ENCODE measurements at regions not wholly inside any gene's neighbourhood (a gene's known extent, or its start where the extent isn't known, plus 50 kb on each side); places are given as distances from the start of the nearest gene placed in this dataset.

- DNase-seq: no peak
These were observed 308.7 kb upstream of the FAM241A start for GRCh38 chr4:111836601-111837000.

GRCh38 chr4:111837761-111838160 lies 307.5 kb upstream of the FAM241A start:
- no peak for DNase-seq

GRCh38 chr4:111838406-111838930 lies 306.8 kb upstream of the FAM241A start:
- no peak for DNase-seq

- DNase-seq: no peak
These were observed 306.1 kb upstream of the FAM241A start for GRCh38 chr4:111839141-111839540.

- DNase-seq: no peak
These were observed 302.9 kb upstream of the FAM241A start for GRCh38 chr4:111842336-111842735.

- DNase-seq: no peak
These were observed 297.8 kb upstream of the FAM241A start for GRCh38 chr4:111847296-111848008.

GRCh38 chr4:111849746-111850284 lies 295.4 kb upstream of the FAM241A start:
- no peak for DNase-seq

GRCh38 chr4:111854494-111855087 lies 290.7 kb upstream of the FAM241A start:
- DNase-seq: no peak

- no peak for DNase-seq
These were observed 289.9 kb upstream of the FAM241A start for GRCh38 chr4:111855308-111855707.

GRCh38 chr4:111864066-111864465 lies 281.2 kb upstream of the FAM241A start:
- no peak for DNase-seq

- DNase-seq: no peak
These were observed 275.9 kb upstream of the FAM241A start for GRCh38 chr4:111869339-111869738.

GRCh38 chr4:111871802-111872201 lies 273.5 kb upstream of the FAM241A start:
- DNase-seq: no peak

GRCh38 chr4:111873801-111874200 lies 271.5 kb upstream of the FAM241A start:
- no peak for DNase-seq

GRCh38 chr4:111879539-111879938 lies 265.7 kb upstream of the FAM241A start:
- DNase-seq: no peak

- DNase-seq: no peak
These were observed 265.1 kb upstream of the FAM241A start for GRCh38 chr4:111880116-111880515.

- no peak for DNase-seq
These were observed 261.7 kb upstream of the FAM241A start for GRCh38 chr4:111883557-111883999.

GRCh38 chr4:111890412-111890811 lies 254.8 kb upstream of the FAM241A start:
- DNase-seq: no peak

GRCh38 chr4:111905511-111905910 lies 239.7 kb upstream of the FAM241A start:
- no peak for DNase-seq

- no peak for DNase-seq
These were observed 225.6 kb upstream of the FAM241A start for GRCh38 chr4:111919639-111920038.

GRCh38 chr4:111921714-111922113 lies 223.5 kb upstream of the FAM241A start:
- DNase-seq: no peak

GRCh38 chr4:111923786-111924185 lies 221.5 kb upstream of the FAM241A start:
- no peak for DNase-seq

GRCh38 chr4:111924696-111925095 lies 220.6 kb upstream of the FAM241A start:
- DNase-seq: no peak

- no peak for DNase-seq
These were observed 214.6 kb upstream of the FAM241A start for GRCh38 chr4:111930659-111931058.

GRCh38 chr4:111933703-111934102 lies 211.6 kb upstream of the FAM241A start:
- DNase-seq: no peak
